HuH-7 (cell line): ENCODE measurements at regions not wholly inside any gene's neighbourhood (a gene's known extent, or its start where the extent isn't known, plus 50 kb on each side); places are given as distances from the start of the nearest gene placed in this dataset.
"Not testable (repeated sequence)": the region's sequence is repeated elsewhere in the genome, so short reads cannot be mapped to it uniquely, and the experiment has no call there.

ENCODE experiments used
- DNase-seq: peaks from one replicate; pipeline ENCODE4 v3.0.0; 2011; ENCODE audit warnings: low spot score

- DNase-seq, result no peak
Observed at GRCh38 chr2:13218205-13218604, 501.5 kb downstream of the TRIB2 start.

GRCh38 chr2:13227578-13227977, 510.8 kb downstream of the TRIB2 start:
- no peak for DNase-seq

- no peak for DNase-seq
Observed at GRCh38 chr2:13230221-13230620, 513.5 kb downstream of the TRIB2 start.

- no peak for DNase-seq
Observed at GRCh38 chr2:13240061-13240460, 523.3 kb downstream of the TRIB2 start.

- DNase-seq, result no peak
Observed at GRCh38 chr2:13240789-13241487, 524.2 kb downstream of the TRIB2 start.

GRCh38 chr2:13252615-13253014, 535.9 kb downstream of the TRIB2 start:
- no peak for DNase-seq

GRCh38 chr2:13255485-13255884, 538.7 kb downstream of the TRIB2 start:
- DNase-seq, result no peak

GRCh38 chr2:13260402-13260801, 543.7 kb downstream of the TRIB2 start:
- no peak for DNase-seq

GRCh38 chr2:13266166-13266565, 549.4 kb downstream of the TRIB2 start:
- no peak for DNase-seq

- DNase-seq, result no peak
Observed at GRCh38 chr2:13284688-13285087, 568.0 kb downstream of the TRIB2 start.

- no peak for DNase-seq
Observed at GRCh38 chr2:13289310-13289709, 572.6 kb downstream of the TRIB2 start.

GRCh38 chr2:13308478-13308805, 591.7 kb downstream of the TRIB2 start:
- DNase-seq, result not testable (repeated sequence)

- no peak for DNase-seq
Observed at GRCh38 chr2:13308989-13309388, 592.3 kb downstream of the TRIB2 start.

- DNase-seq, result no peak
Observed at GRCh38 chr2:13332060-13332459, 615.3 kb downstream of the TRIB2 start.

- not testable (repeated sequence) for DNase-seq
Observed at GRCh38 chr2:13334071-13334470, 617.3 kb downstream of the TRIB2 start.

- no peak for DNase-seq
Observed at GRCh38 chr2:13334545-13334944, 617.8 kb downstream of the TRIB2 start.

- DNase-seq, result no peak
Observed at GRCh38 chr2:13335862-13336535, 619.3 kb downstream of the TRIB2 start.

- no peak for DNase-seq
Observed at GRCh38 chr2:13351068-13351467, 634.3 kb downstream of the TRIB2 start.

- DNase-seq, result no peak
Observed at GRCh38 chr2:13353083-13353482, 636.3 kb downstream of the TRIB2 start.

GRCh38 chr2:13354031-13354430, 637.3 kb downstream of the TRIB2 start:
- DNase-seq, result no peak

- DNase-seq, result not testable (repeated sequence)
Observed at GRCh38 chr2:13381928-13382327, 665.2 kb downstream of the TRIB2 start.

GRCh38 chr2:13389172-13389571, 672.4 kb downstream of the TRIB2 start:
- DNase-seq, result not testable (repeated sequence)

GRCh38 chr2:13390676-13391075, 673.9 kb downstream of the TRIB2 start:
- DNase-seq, result no peak

- no peak for DNase-seq
Observed at GRCh38 chr2:13401312-13401711, 684.6 kb downstream of the TRIB2 start.
